ENCODE measurements at regions not wholly inside any gene's neighbourhood (a gene's known extent, or its start where the extent isn't known, plus 50 kb on each side); places are given as distances from the start of the nearest gene placed in this dataset.

GRCh38 chr9:20070336-20070735 is 281.5 kb upstream of the SLC24A2 start:
- 0 out of 2 replicates have a peak, but pooled peaks cover 5% of the 10 kb centered on the region for H3K27me3 ChIP-seq (ENCODE audit: insufficient read depth, low read length)
- no peak overlapping the region for H3K27ac ChIP-seq (ENCODE audit: low read depth, low read length, poor library complexity, severe bottlenecking)
- TF ChIP-seq EZH2 (IDR thresholded peaks at IDR 0.05; ENCODE audit: borderline replicate concordance, low read length): no peak
- no peak for TF ChIP-seq CTCF (IDR thresholded peaks at IDR 0.05; ENCODE audit: low read length)
- H3K36me3 ChIP-seq (ENCODE audit: insufficient read depth, low read length): no peaks in the 10 kb centered on the region
- H3K79me2 ChIP-seq (ENCODE audit: insufficient read depth, low read length): no peaks in the 10 kb centered on the region
- H4K20me1 ChIP-seq (ENCODE audit: insufficient read depth, low read length): no peaks in the 10 kb centered on the region
- H3F3A ChIP-seq (ENCODE audit: insufficient read depth, low read length): no peaks in the 10 kb centered on the region
- no peaks in the 10 kb centered on the region for H3K9me3 ChIP-seq (ENCODE audit: low read length)
- H3K4me1 ChIP-seq (ENCODE audit: insufficient read depth, low read length, severe bottlenecking): no peaks in the 10 kb centered on the region
- H2AFZ ChIP-seq (ENCODE audit: low read length): no peak overlapping the region
- no peaks in the 10 kb centered on the region for H3K9me2 ChIP-seq (ENCODE audit: low read depth, low read length)
- H3K4me2 ChIP-seq (ENCODE audit: low read length): no peak overlapping the region
- H3K9ac ChIP-seq (ENCODE audit: low read length): no peak overlapping the region
- H3K4me3 ChIP-seq (ENCODE audit: low read depth, low read length, poor library complexity, severe bottlenecking): no peak overlapping the region

GRCh38 chr9:20065796-20066700 is 277.2 kb upstream of the SLC24A2 start:
- Histone ChIP-seq H3K27me3 (ENCODE audit: insufficient read depth, low read length) (0 out of 2 replicates have a peak, but pooled peaks cover 5% of the 10 kb centered on the region), H3K9ac (ENCODE audit: low read length) (no peak overlapping the region), H3K9me2 (ENCODE audit: low read depth, low read length) (no peaks in the 10 kb centered on the region), H3K4me1 (ENCODE audit: insufficient read depth, low read length, severe bottlenecking) (no peaks in the 10 kb centered on the region), H3K4me2 (ENCODE audit: low read length) (no peak overlapping the region), H3K9me3 (ENCODE audit: low read length) (no peaks in the 10 kb centered on the region), H3K79me2 (ENCODE audit: insufficient read depth, low read length) (no peaks in the 10 kb centered on the region), H3K27ac (ENCODE audit: low read depth, low read length, poor library complexity, severe bottlenecking) (no peak overlapping the region), H2AFZ (ENCODE audit: low read length) (no peak overlapping the region), H3K4me3 (ENCODE audit: low read depth, low read length, poor library complexity, severe bottlenecking) (no peak overlapping the region), H3F3A (ENCODE audit: insufficient read depth, low read length) (no peaks in the 10 kb centered on the region), H3K36me3 (ENCODE audit: insufficient read depth, low read length) (no peaks in the 10 kb centered on the region), H4K20me1 (ENCODE audit: insufficient read depth, low read length) (no peaks in the 10 kb centered on the region)
- TF ChIP-seq CTCF (IDR thresholded peaks at IDR 0.05; ENCODE audit: low read length) (no peak), EZH2 (IDR thresholded peaks at IDR 0.05; ENCODE audit: borderline replicate concordance, low read length) (no peak)

- Histone ChIP-seq H3K9me2 (ENCODE audit: low read depth, low read length) (no peaks in the 10 kb centered on the region), H3K27me3 (ENCODE audit: insufficient read depth, low read length) (0 out of 2 replicates have a peak, but pooled peaks cover 5% of the 10 kb centered on the region), H3K4me1 (ENCODE audit: insufficient read depth, low read length, severe bottlenecking) (no peaks in the 10 kb centered on the region), H3K9me3 (ENCODE audit: low read length) (no peaks in the 10 kb centered on the region), H3K4me3 (ENCODE audit: low read depth, low read length, poor library complexity, severe bottlenecking) (no peak overlapping the region), H2AFZ (ENCODE audit: low read length) (no peak overlapping the region), H3K9ac (ENCODE audit: low read length) (no peak overlapping the region), H4K20me1 (ENCODE audit: insufficient read depth, low read length) (no peaks in the 10 kb centered on the region), H3K4me2 (ENCODE audit: low read length) (no peak overlapping the region), H3K27ac (ENCODE audit: low read depth, low read length, poor library complexity, severe bottlenecking) (no peak overlapping the region), H3F3A (ENCODE audit: insufficient read depth, low read length) (no peaks in the 10 kb centered on the region), H3K79me2 (ENCODE audit: insufficient read depth, low read length) (no peaks in the 10 kb centered on the region), H3K36me3 (ENCODE audit: insufficient read depth, low read length) (no peaks in the 10 kb centered on the region)
- no peak for TF ChIP-seq EZH2 (IDR thresholded peaks at IDR 0.05; ENCODE audit: borderline replicate concordance, low read length)
- TF ChIP-seq CTCF (IDR thresholded peaks at IDR 0.05; ENCODE audit: low read length): no peak
Observed at GRCh38 chr9:20065046-20065445, 276.2 kb upstream of the SLC24A2 start.
